OCI-LY1 (cell line): ENCODE measurements at regions not wholly inside any gene's neighbourhood (a gene's known extent, or its start where the extent isn't known, plus 50 kb on each side); places are given as distances from the start of the nearest gene placed in this dataset.
"Not testable (repeated sequence)": the region's sequence is repeated elsewhere in the genome, so short reads cannot be mapped to it uniquely, and the experiment has no call there.

Source experiments
- H2AFZ ChIP-seq: fragments of 200-600 bp; sonication (generic), shearing (Covaris generic); 2 replicates; pipeline ENCODE4 v1.6.0; 2014; ENCODE audit warnings: antibody characterized with exemption, mild to moderate bottlenecking, low read length
- H3F3A ChIP-seq: fragments of 200-600 bp; sonication (generic), shearing (Covaris generic); 2 replicates; pipeline ENCODE4 v1.6.0; 2014; ENCODE audit warnings: mild to moderate bottlenecking, antibody characterized with exemption, low read length, moderate library complexity; ENCODE audit not compliant: insufficient read depth
- H3K27ac ChIP-seq: fragments of 200-600 bp; sonication (generic); 2 replicates; pipeline ENCODE4 v1.5.1; 2014; ENCODE audit warnings: low read length, mixed run types, mild to moderate bottlenecking, low read depth; ENCODE audit not compliant: poor library complexity, severe bottlenecking
- H3K27me3 ChIP-seq: fragments of 200-600 bp; sonication (generic); 2 replicates; pipeline ENCODE4 v1.6.0; 2014; ENCODE audit warnings: antibody characterized with exemption, mild to moderate bottlenecking, low read length, moderate library complexity; ENCODE audit not compliant: insufficient read depth
- H3K36me3 ChIP-seq: fragments of 200-600 bp; sonication (generic); 2 replicates; pipeline ENCODE4 v1.6.1; 2014; ENCODE audit warnings: mild to moderate bottlenecking, antibody characterized with exemption, low read length, moderate library complexity, mixed read lengths; ENCODE audit not compliant: insufficient read depth
- H3K4me1 ChIP-seq: fragments of 200-600 bp; sonication (generic); 2 replicates; pipeline ENCODE4 v1.5.1; 2014; ENCODE audit warnings: mild to moderate bottlenecking, low read length, moderate library complexity; ENCODE audit not compliant: insufficient read depth, severe bottlenecking
- H3K4me2 ChIP-seq: fragments of 200-600 bp; sonication (generic), shearing (Covaris generic); 2 replicates; pipeline ENCODE4 v1.6.1; 2014; ENCODE audit warnings: low read length
- H3K4me3 ChIP-seq: fragments of 200-600 bp; sonication (generic); 2 replicates; pipeline ENCODE4 v1.5.1; 2014; ENCODE audit warnings: low read length, low read depth, mild to moderate bottlenecking, mixed read lengths; ENCODE audit not compliant: poor library complexity, severe bottlenecking
- H3K79me2 ChIP-seq: fragments of 200-600 bp; shearing (Covaris generic); 2 replicates; pipeline ENCODE4 v1.6.1; 2016; ENCODE audit warnings: mixed run types, low read length, mixed read lengths; ENCODE audit not compliant: insufficient read depth
- H3K9ac ChIP-seq: fragments of 200-600 bp; sonication (generic), shearing (Covaris generic); 2 replicates; pipeline ENCODE4 v1.6.1; 2014; ENCODE audit warnings: mild to moderate bottlenecking, low read length, mixed read lengths
- H3K9me2 ChIP-seq: fragments of 200-600 bp; sonication (generic), shearing (Covaris generic); 2 replicates; pipeline ENCODE4 v1.6.1; 2014; ENCODE audit warnings: low read depth, mild to moderate bottlenecking, low read length, mixed read lengths
- H3K9me3 ChIP-seq: fragments of 200-600 bp; shearing (Covaris generic); 2 replicates; pipeline ENCODE4 v1.6.1; 2014; ENCODE audit warnings: low read length, mixed read lengths
- H4K20me1 ChIP-seq: fragments of 200-600 bp; sonication (generic), shearing (Covaris generic); 2 replicates; pipeline ENCODE4 v1.6.0; 2016; ENCODE audit warnings: mild to moderate bottlenecking, low read length; ENCODE audit not compliant: insufficient read depth
- CTCF ChIP-seq: fragments of 200-600 bp; sonication (generic), shearing (Covaris generic); IDR thresholded peaks from 2 replicates; pipeline ENCODE4 v1.5.1; 2017; ENCODE audit warnings: mild to moderate bottlenecking, antibody characterized with exemption, low read length, moderate library complexity, mixed read lengths
- EZH2 ChIP-seq: fragments of 200-600 bp; sonication (generic), shearing (Covaris generic); IDR thresholded peaks from 2 replicates; pipeline ENCODE4 v1.8.0; 2017; ENCODE audit warnings: borderline replicate concordance, mixed run types, mild to moderate bottlenecking, antibody characterized with exemption, low read length, moderate library complexity, mixed read lengths

DNA sequence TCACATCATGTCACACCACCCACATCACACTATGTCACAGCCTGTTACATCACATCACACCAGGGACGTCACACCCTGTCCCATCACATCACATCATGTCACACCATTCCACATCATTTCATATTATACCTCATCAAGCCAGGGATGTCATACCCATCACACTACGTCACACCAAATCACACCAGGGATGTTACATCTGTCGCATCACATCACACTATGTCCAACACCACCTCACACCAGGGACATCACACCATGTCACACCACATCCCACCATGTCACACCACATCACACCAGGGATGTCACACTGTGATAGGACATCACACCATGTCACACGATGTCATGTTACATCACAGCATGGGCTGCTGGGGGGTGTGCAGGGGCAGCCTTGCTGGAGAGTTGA, 110.6 kb downstream of the TMEM121 start:
- Histone ChIP-seq H3K9ac (no peak overlapping the region), H3K9me2 (no peaks in the 10 kb centered on the region), H3K9me3 (0 out of 2 replicates have a peak, but pooled peaks cover 2% of the 10 kb centered on the region), H3K27ac (no peak overlapping the region), H2AFZ (no peak overlapping the region), H3K27me3 (no peaks in the 10 kb centered on the region), H3K36me3 (no peaks in the 10 kb centered on the region; the same call in 1 of the 2 replicates), H4K20me1 (no peaks in the 10 kb centered on the region), H3K79me2 (no peaks in the 10 kb centered on the region), H3K4me1 (no peaks in the 10 kb centered on the region), H3K4me3 (no peak overlapping the region), H3K4me2 (no peak overlapping the region), H3F3A (no peaks in the 10 kb centered on the region)
- no peak for TF ChIP-seq CTCF
- TF ChIP-seq EZH2: no peak

- H3F3A ChIP-seq, H2AFZ ChIP-seq, H3K4me1 ChIP-seq, H3K4me3 ChIP-seq, H3K9ac ChIP-seq, H3K9me2 ChIP-seq, H3K9me3 ChIP-seq, H3K27ac ChIP-seq, H3K27me3 ChIP-seq, H3K4me2 ChIP-seq, H3K79me2 ChIP-seq, H4K20me1 ChIP-seq, H3K36me3 ChIP-seq: not testable (repeated sequence)
These were observed 111.0 kb downstream of the TMEM121 start for GRCh38 chr14:105637345-105637744.

- not testable (repeated sequence) for H3K9me3 ChIP-seq, H3K36me3 ChIP-seq, H3K4me3 ChIP-seq, H3K27ac ChIP-seq, H2AFZ ChIP-seq, H4K20me1 ChIP-seq, H3K4me1 ChIP-seq, H3K9me2 ChIP-seq, H3K79me2 ChIP-seq, H3K9ac ChIP-seq, H3F3A ChIP-seq, H3K4me2 ChIP-seq, H3K27me3 ChIP-seq
These were observed 113.9 kb downstream of the TMEM121 start for GRCh38 chr14:105639969-105640931.

DNA sequence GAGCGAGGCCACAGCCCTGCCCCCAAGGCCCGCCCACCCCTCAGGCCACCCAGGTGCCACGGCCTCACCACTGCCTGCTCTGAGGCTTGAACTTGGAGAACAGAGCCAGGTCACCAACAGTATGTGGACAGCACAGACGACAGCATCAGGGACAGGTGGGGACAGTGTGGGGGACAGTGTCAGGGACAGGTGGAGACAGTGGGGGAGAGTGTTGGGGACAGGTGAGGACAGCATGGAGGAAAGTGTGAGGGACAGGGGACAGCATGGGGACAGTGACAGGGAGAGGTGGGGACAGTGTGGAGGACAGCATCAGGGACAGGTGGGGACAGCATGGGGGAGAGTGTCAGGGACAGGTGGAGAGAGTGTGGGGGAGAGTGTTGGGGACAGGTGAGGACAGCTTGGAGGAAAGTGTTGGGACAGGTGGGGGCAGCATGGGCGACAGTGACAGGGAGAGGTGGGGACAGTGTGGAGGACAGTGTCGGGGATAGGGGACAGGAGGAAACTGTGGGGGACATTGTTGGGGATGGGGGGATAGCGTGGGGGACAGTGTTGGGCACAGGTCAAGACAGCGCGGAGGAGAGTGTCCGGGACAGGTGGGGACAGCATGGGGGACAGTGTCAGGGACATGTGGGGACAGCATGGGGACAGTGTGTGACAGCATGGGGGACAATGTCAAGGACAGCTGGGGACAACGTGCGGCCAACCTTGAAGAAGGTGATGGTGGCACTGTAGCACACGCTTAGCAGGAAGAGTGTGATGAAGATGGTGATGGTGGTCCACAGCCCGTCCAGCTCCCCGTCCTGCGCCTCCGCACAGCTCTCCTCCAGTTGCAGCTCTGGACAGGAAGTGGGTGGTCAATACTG, 114.9 kb downstream of the TMEM121 start:
- no peak overlapping the region for H3K4me3 ChIP-seq
- no peak overlapping the region for H3K4me2 ChIP-seq
- no peaks in the 10 kb centered on the region for H3K36me3 ChIP-seq
- no peak for TF ChIP-seq CTCF
- no peak for TF ChIP-seq EZH2
- no peaks in the 10 kb centered on the region for H3F3A ChIP-seq
- no peaks in the 10 kb centered on the region for H3K9me2 ChIP-seq
- H3K9me3 ChIP-seq: no peaks in the 10 kb centered on the region
- no peak overlapping the region for H3K9ac ChIP-seq
- no peaks in the 10 kb centered on the region for H3K27me3 ChIP-seq
- peaks cover 4% of the 10 kb centered on the region for H3K4me1 ChIP-seq
- no peak overlapping the region for H3K27ac ChIP-seq
- H4K20me1 ChIP-seq: no peaks in the 10 kb centered on the region
- H2AFZ ChIP-seq: no peak overlapping the region
- H3K79me2 ChIP-seq: no peaks in the 10 kb centered on the region

DNA sequence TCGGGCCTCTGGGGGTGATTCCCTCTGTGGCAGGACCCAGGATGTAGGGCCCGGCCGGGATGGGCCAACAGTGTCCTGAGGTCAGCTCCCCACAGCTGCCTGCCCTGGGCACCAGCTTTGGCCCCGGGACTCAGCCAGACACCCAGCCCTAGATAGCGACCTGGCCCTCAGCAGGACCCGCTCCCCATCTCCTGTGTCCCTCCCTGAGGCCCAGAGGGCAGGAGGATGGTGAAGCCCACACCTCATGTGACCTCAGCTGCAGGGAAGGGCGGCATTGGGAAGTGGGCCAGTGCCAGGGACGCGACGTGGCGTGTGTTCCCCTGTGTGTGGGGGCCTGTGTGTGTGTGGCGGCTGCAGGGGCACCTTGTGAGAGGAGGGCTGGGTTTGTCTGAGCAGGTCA, 115.6 kb downstream of the TMEM121 start:
- H3K9ac ChIP-seq, H3K36me3 ChIP-seq, H3K27me3 ChIP-seq, H3K9me2 ChIP-seq, H3K9me3 ChIP-seq, H3K4me2 ChIP-seq, H2AFZ ChIP-seq, H3F3A ChIP-seq, H4K20me1 ChIP-seq, H3K4me1 ChIP-seq, H3K4me3 ChIP-seq, H3K27ac ChIP-seq, H3K79me2 ChIP-seq: not testable (repeated sequence)
